ENCODE measurements at regions not wholly inside any gene's neighbourhood (a gene's known extent, or its start where the extent isn't known, plus 50 kb on each side); places are given as distances from the start of the nearest gene placed in this dataset.

- TF ChIP-seq POLR2AphosphoS5 (IDR thresholded peaks at IDR 0.05; ENCODE audit: low read depth, low read length) (no peak), TAF1 (IDR thresholded peaks at IDR 0.05; ENCODE audit: borderline replicate concordance, low read depth, low read length) (no peak)
These were observed 109.0 kb downstream of the FZD1 start for GRCh38 chr7:91373111-91373800.

Measured in GM12892 (cell line).